ENCODE measurements at regions not wholly inside any gene's neighbourhood (a gene's known extent, or its start where the extent isn't known, plus 50 kb on each side); places are given as distances from the start of the nearest gene placed in this dataset.

DNA sequence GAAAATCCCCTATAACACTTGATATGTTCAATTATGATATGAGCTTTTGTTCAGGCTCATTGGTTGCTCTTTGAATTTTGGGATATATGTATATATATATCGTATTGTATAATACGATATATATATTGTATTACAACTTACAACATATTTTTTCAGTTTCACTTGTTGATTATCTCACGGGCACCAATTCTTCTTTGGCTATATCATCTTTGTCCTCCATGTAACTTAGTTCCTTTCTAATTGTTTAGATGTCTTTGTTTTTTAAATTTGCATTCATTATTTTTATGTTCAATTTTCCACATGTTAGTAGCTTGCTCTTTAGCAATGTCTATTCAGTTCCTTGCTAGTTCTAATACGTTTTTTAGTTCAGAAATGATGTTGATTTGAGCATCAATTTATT is 150.0 kb downstream of the BACH1 start:
- H3K9me3 Mint-ChIP-seq, result peaks cover 12 to 21% (median 16%) of the 10 kb centered on the region in 7 donors
- Histone ChIP-seq H3K27me3 (ENCODE audit: control insufficient read depth in 2 of 2, insufficient read depth in 2 of 2, low read length in 2 of 2) (no peaks in the 10 kb centered on the region), H3K4me1 (ENCODE audit: control insufficient read depth in 1 of 2, insufficient read depth in 2 of 2, low read length in 2 of 2) (no peaks in the 10 kb centered on the region), H2AFZ (ENCODE audit: insufficient read depth, low read depth, low read length, poor library complexity, severe bottlenecking) (no peak overlapping the region), H3K27ac (ENCODE audit: low read depth in 1 of 2, low read length in 2 of 2) (no peak overlapping the region), H3K9me3 (replicated peaks in 1 of 2; ENCODE audit: control insufficient read depth in 1 of 2, insufficient read depth in 1 of 2, low read length in 2 of 2) (peaks cover 0 to 10% of the 10 kb centered on the region in 2 donors), H3K4me3 (replicated peaks in 1 of 3; ENCODE audit: low read depth in 2 of 3, low read length in 3 of 3) (no peak overlapping the region), H4K20me1 (ENCODE audit: insufficient read depth, low read length) (no peaks in the 10 kb centered on the region), H3K36me3 (replicated peaks in 1 of 2; ENCODE audit: control insufficient read depth in 1 of 2, insufficient read depth in 2 of 2, low read length in 2 of 2) (no peaks in the 10 kb centered on the region), H3K79me2 (ENCODE audit: insufficient read depth, low read length) (no peaks in the 10 kb centered on the region), H3K4me2 (replicated peaks; ENCODE audit: extremely low read depth, low read length, poor library complexity, severe bottlenecking) (no peak overlapping the region), H3K9ac (ENCODE audit: insufficient read depth, low read length, poor library complexity, severe bottlenecking) (no peak overlapping the region)
- H3K36me3 Mint-ChIP-seq, result peaks cover 3 to 20% of the 10 kb centered on the region in 2 donors
- intact Hi-C loops (cut with micrococcal nuclease), result no loop called here
- peaks cover 2% of the 10 kb centered on the region for H3K4me1 Mint-ChIP-seq
- WGBS (ENCODE audit: insufficient coverage), result 100% methylated on average over 1 of the region's 4 CpGs
- H3K4me3 Mint-ChIP-seq, result no peak overlapping the region
- no peak for DNase-seq
- no peak overlapping the region for H3K27ac Mint-ChIP-seq
- TF ChIP-seq, protein P1, sequence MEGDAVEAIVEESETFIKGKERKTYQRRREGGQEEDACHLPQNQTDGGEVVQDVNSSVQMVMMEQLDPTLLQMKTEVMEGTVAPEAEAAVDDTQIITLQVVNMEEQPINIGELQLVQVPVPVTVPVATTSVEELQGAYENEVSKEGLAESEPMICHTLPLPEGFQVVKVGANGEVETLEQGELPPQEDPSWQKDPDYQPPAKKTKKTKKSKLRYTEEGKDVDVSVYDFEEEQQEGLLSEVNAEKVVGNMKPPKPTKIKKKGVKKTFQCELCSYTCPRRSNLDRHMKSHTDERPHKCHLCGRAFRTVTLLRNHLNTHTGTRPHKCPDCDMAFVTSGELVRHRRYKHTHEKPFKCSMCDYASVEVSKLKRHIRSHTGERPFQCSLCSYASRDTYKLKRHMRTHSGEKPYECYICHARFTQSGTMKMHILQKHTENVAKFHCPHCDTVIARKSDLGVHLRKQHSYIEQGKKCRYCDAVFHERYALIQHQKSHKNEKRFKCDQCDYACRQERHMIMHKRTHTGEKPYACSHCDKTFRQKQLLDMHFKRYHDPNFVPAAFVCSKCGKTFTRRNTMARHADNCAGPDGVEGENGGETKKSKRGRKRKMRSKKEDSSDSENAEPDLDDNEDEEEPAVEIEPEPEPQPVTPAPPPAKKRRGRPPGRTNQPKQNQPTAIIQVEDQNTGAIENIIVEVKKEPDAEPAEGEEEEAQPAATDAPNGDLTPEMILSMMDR (IDR thresholded peaks at IDR 0.05), result no peak
- H3K27me3 Mint-ChIP-seq (ENCODE audit: low read depth in 3 of 3), result no peaks in the 10 kb centered on the region

DNA sequence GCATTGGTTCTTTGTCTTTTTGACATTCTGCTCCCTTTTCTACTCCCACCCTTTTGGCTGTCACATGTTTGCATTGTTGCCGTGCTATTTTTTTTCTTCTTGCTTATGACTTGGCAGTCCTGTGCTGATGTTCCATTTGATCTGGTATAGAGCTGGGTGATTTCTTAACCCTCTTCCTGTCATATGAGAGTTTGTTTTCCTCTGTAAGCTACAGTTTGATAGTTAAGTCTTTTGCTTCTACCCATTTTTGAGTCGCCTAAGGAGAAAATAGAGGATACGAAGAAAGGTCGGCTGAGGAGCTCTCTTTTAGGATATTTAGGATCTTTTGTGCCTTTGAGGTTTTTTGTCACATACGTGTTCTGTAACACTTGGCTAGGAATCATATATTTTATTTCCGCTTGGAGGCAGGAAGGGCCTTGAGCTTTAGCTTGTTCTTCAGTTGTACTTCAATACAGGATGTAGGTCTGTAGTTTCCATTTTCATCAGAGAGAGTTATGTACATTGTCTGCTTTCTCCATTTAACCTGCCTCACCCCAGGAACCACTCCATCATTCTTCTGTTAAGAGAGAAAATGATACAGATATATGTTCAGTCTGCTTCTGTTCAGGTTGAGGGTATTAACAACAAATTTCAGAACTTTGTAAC is 150.7 kb downstream of the BACH1 start:
- H3K9me3 ChIP-seq (replicated peaks in 1 of 2; ENCODE audit: control insufficient read depth in 1 of 2, insufficient read depth in 1 of 2, low read length in 2 of 2), result peaks cover 0 to 10% of the 10 kb centered on the region in 2 donors
- no peaks in the 10 kb centered on the region for H3K4me1 ChIP-seq (ENCODE audit: control insufficient read depth in 1 of 2, insufficient read depth in 2 of 2, low read length in 2 of 2)
- H3K4me1 Mint-ChIP-seq, result peaks cover 2% of the 10 kb centered on the region
- peaks cover 5 to 15% of the 10 kb centered on the region in 2 donors for H3K36me3 Mint-ChIP-seq
- peaks cover 0 to under 1% of the 10 kb centered on the region in 2 donors for H3K36me3 ChIP-seq (replicated peaks in 1 of 2; ENCODE audit: control insufficient read depth in 1 of 2, insufficient read depth in 2 of 2, low read length in 2 of 2)
- H3K4me3 Mint-ChIP-seq, result no peak overlapping the region
- no peaks in the 10 kb centered on the region for H3K27me3 Mint-ChIP-seq (ENCODE audit: low read depth in 3 of 3)
- H2AFZ ChIP-seq (ENCODE audit: insufficient read depth, low read depth, low read length, poor library complexity, severe bottlenecking), result no peak overlapping the region
- peak overlapping the region in 1 of 7 donors; percentile 13 for H3K27ac Mint-ChIP-seq
- no peaks in the 10 kb centered on the region for H3K79me2 ChIP-seq (ENCODE audit: insufficient read depth, low read length)
- H3K4me3 ChIP-seq (replicated peaks in 1 of 3; ENCODE audit: low read depth in 2 of 3, low read length in 3 of 3), result no peak overlapping the region
- TF ChIP-seq, protein P1 (IDR thresholded peaks at IDR 0.05), result no peak
- no peak overlapping the region for H3K4me2 ChIP-seq (replicated peaks; ENCODE audit: extremely low read depth, low read length, poor library complexity, severe bottlenecking)
- no peak overlapping the region for H3K27ac ChIP-seq (ENCODE audit: low read depth in 1 of 2, low read length in 2 of 2)
- intact Hi-C loops (cut with micrococcal nuclease), result no loop called here
- H3K9ac ChIP-seq (ENCODE audit: insufficient read depth, low read length, poor library complexity, severe bottlenecking), result no peak overlapping the region
- peaks cover 12 to 21% (median 16%) of the 10 kb centered on the region in 7 donors for H3K9me3 Mint-ChIP-seq
- DNase-seq, result no peak
- no peaks in the 10 kb centered on the region for H3K27me3 ChIP-seq (ENCODE audit: control insufficient read depth in 2 of 2, insufficient read depth in 2 of 2, low read length in 2 of 2)
- 100% methylated on average over 4 of the region's 6 CpGs for WGBS (ENCODE audit: insufficient coverage)
- no peaks in the 10 kb centered on the region for H4K20me1 ChIP-seq (ENCODE audit: insufficient read depth, low read length)

Measured in CD14-positive monocyte (primary cell).